Vagina (tissue), 2 donors: ENCODE measurements at regions not wholly inside any gene's neighbourhood (a gene's known extent, or its start where the extent isn't known, plus 50 kb on each side); places are given as distances from the start of the nearest gene placed in this dataset.

Experiments used
- DNase-seq, 2 donors: peaks; one replicate each; pipeline ENCODE4 v3.0.0-alpha.2; 2017; ENCODE audit errors: extremely low spot score in 2 of 2
- H3K27ac ChIP-seq: fragments of 200-600 bp; sonication (generic); one replicate; pipeline ENCODE4 v1.5.1; 2019
- H3K27me3 ChIP-seq: fragments of 200-600 bp; sonication (generic); one replicate; pipeline ENCODE4 v1.5.1; 2019
- H3K36me3 ChIP-seq, 2 donors: fragments of 200-600 bp; sonication (generic); one replicate each; pipeline ENCODE4 v1.5.1; 2017 to 2019
- H3K4me1 ChIP-seq: fragments of 200-600 bp; sonication (generic); one replicate; pipeline ENCODE4 v1.5.1; 2019
- H3K4me3 ChIP-seq, 2 donors: fragments of 200-600 bp; sonication (generic); 1 replicate in 1 of 2; 2 replicates in 1 of 2; pipeline ENCODE4 v1.5.1; 2016 to 2019
- H3K9me3 ChIP-seq: fragments of 200-600 bp; sonication (generic); one replicate; pipeline ENCODE4 v1.5.1; 2019
- POLR2A ChIP-seq, 2 donors: fragments of 450-650 bp; IDR thresholded peaks; one replicate each; pipeline ENCODE4 v1.6.1; 2017; ENCODE audit warnings: antibody characterized with exemption in 2 of 2, mild to moderate bottlenecking in 2 of 2, moderate library complexity in 2 of 2
- POLR2AphosphoS5 ChIP-seq, 2 donors: sonication (generic); formaldehyde crosslinking; IDR thresholded peaks; one replicate each; pipeline ENCODE4 v1.9.0; 2017; ENCODE audit warnings: antibody characterized with exemption in 2 of 2, mild to moderate bottlenecking in 2 of 2, low read depth in 1 of 2; ENCODE audit not compliant: insufficient read depth in 1 of 2
- intact Hi-C: fragments of 100-400 bp; cut with DNase I; formaldehyde crosslinking; loops from one replicate; pipeline ENCODE4 v1.15.1; 2023
- TF ChIP-seq, protein P1 (sequence below), 3 experiments: fragments of 450-650 bp in 2 of 3; fragments of 200-600 bp in 1 of 3; sonication (generic) in 1 of 3; IDR thresholded peaks; one replicate each; pipeline ENCODE4 v1.5.1; 2017 to 2019; ENCODE audit warnings: antibody characterized with exemption in 3 of 3, mild to moderate bottlenecking in 2 of 3, moderate library complexity in 2 of 3

DNA sequence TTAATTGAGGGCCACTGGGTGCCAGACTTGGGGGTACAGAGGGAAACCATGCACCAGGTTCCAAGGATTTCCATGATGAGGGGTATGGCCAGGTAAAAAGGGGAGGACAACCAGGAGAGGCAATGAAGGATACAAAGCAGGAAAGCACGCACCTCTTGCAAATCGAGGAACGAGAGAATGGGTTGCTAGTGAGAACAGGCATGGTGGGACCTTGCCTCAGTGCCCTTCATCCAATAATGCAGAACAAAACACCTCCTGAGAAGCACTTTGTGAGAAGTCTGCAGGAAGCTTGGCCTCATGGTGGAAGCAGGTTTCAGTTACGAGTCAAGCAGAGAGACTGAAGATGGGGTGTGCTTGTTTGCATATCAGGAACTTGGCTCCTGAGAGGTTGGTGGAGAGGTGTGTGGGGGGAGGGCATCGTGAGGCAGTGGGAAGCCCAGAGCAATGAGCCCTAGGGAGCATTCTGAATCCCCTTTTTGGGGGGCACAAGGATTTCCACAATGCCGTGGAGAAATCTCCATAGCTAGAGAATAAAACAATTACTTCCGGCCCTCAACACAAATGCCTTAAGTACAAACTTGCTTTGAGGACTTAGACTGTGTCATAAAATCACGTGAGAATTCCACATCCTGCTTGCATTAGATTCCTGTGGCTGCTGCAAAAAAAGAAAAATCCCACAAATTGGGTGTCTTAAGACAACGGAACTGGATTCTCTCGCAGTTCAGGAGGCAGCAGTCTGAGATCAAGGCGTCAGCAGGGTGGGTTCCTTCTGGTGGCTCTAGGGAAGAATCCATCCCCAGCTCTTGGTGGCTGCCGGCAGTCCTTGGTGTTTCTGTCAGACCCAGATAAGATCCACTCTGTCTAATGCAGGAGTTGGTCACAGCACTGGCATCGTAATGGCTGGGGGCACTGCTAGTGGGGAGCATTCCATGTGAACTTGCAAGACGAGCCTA, 54.9 kb upstream of the BACE2 start:
- intact Hi-C loops, result no loop called here
- H3K36me3 ChIP-seq, result no peaks in the 10 kb centered on the region
- H3K4me3 ChIP-seq, result peak overlapping the region; percentile 21 to 22
- H3K27ac ChIP-seq, result no peak overlapping the region
- no peaks in the 10 kb centered on the region for H3K27me3 ChIP-seq
- H3K4me1 ChIP-seq, result peaks cover 10% of the 10 kb centered on the region
- DNase-seq, result no peak
- TF ChIP-seq POLR2AphosphoS5 (IDR thresholded peaks at IDR 0.05; ENCODE audit: insufficient read depth in 1 of 2, low read depth in 1 of 2) (no peak), POLR2A (IDR thresholded peaks at IDR 0.05) (no peak)
- TF ChIP-seq, protein P1, sequence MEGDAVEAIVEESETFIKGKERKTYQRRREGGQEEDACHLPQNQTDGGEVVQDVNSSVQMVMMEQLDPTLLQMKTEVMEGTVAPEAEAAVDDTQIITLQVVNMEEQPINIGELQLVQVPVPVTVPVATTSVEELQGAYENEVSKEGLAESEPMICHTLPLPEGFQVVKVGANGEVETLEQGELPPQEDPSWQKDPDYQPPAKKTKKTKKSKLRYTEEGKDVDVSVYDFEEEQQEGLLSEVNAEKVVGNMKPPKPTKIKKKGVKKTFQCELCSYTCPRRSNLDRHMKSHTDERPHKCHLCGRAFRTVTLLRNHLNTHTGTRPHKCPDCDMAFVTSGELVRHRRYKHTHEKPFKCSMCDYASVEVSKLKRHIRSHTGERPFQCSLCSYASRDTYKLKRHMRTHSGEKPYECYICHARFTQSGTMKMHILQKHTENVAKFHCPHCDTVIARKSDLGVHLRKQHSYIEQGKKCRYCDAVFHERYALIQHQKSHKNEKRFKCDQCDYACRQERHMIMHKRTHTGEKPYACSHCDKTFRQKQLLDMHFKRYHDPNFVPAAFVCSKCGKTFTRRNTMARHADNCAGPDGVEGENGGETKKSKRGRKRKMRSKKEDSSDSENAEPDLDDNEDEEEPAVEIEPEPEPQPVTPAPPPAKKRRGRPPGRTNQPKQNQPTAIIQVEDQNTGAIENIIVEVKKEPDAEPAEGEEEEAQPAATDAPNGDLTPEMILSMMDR (IDR thresholded peaks at IDR 0.05), result no peak
- no peaks in the 10 kb centered on the region for H3K9me3 ChIP-seq

DNA sequence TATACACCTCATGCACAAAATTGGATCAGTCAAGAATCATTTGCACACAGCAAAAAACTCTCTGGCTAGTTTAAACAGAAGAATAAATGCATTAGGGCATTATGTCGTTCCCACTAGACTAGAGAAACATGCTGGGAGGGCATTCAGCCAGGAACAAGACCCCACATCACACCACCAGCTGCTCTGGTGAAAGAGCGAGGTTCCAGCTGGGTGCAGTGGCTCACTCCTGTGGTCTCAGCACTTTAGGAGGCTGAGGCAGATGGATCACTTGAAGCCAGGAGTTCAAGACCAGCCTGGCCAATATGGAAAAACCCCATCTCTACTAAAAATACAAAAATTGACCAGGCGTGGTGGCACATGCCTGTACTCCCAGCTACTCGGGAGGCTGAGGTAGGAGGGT, 52.1 kb upstream of the BACE2 start:
- Histone ChIP-seq H3K9me3 (no peaks in the 10 kb centered on the region), H3K27ac (no peak overlapping the region), H3K27me3 (no peaks in the 10 kb centered on the region), H3K36me3 (no peaks in the 10 kb centered on the region), H3K4me1 (peaks cover 10% of the 10 kb centered on the region), H3K4me3 (no peak overlapping the region)
- intact Hi-C loops, result no loop called here
- TF ChIP-seq, protein P1 (IDR thresholded peaks at IDR 0.05), result no peak
- TF ChIP-seq POLR2A (IDR thresholded peaks at IDR 0.05) (no peak), POLR2AphosphoS5 (IDR thresholded peaks at IDR 0.05; ENCODE audit: insufficient read depth in 1 of 2, low read depth in 1 of 2) (no peak)
- no peak for DNase-seq
